GM19397 (cell line): ENCODE measurements at regions not wholly inside any gene's neighbourhood (a gene's known extent, or its start where the extent isn't known, plus 50 kb on each side); places are given as distances from the start of the nearest gene placed in this dataset.
"Not testable (repeated sequence)": the region's sequence is repeated elsewhere in the genome, so short reads cannot be mapped to it uniquely, and the experiment has no call there.

ENCODE experiments used
- ATAC-seq: cut with Tn5 transposase; IDR thresholded peaks from one replicate; pipeline ENCODE4 v1.9.1; 2021; ENCODE audit warnings: mild to moderate bottlenecking, moderate library complexity; ENCODE audit not compliant: unreplicated experiment

GRCh38 chr3:137111497-137111896, 153.7 kb downstream of the IL20RB start:
- ATAC-seq, result no peak

- no peak for ATAC-seq
These were observed 158.8 kb downstream of the IL20RB start for GRCh38 chr3:137116619-137117018.

- ATAC-seq, result no peak
These were observed 164.0 kb downstream of the IL20RB start for GRCh38 chr3:137121704-137122314.

- no peak for ATAC-seq
These were observed 173.3 kb downstream of the IL20RB start for GRCh38 chr3:137131081-137131480.

GRCh38 chr3:137134431-137134830, 176.6 kb downstream of the IL20RB start:
- ATAC-seq, result no peak

- ATAC-seq, result no peak
These were observed 190.6 kb downstream of the IL20RB start for GRCh38 chr3:137148406-137148805.

- no peak for ATAC-seq
These were observed 191.1 kb downstream of the IL20RB start for GRCh38 chr3:137148917-137149316.

- no peak for ATAC-seq
These were observed 193.0 kb downstream of the IL20RB start for GRCh38 chr3:137150825-137151224.

- not testable (repeated sequence) for ATAC-seq
These were observed 195.3 kb downstream of the IL20RB start for GRCh38 chr3:137153046-137153445.

- ATAC-seq, result no peak
These were observed 205.6 kb downstream of the IL20RB start for GRCh38 chr3:137163241-137163871.

- no peak for ATAC-seq
These were observed 206.2 kb downstream of the IL20RB start for GRCh38 chr3:137163958-137164357.

- no peak for ATAC-seq
These were observed 207.5 kb downstream of the IL20RB start for GRCh38 chr3:137165117-137165806.

GRCh38 chr3:137171834-137172603, 214.2 kb downstream of the IL20RB start:
- no peak for ATAC-seq

- ATAC-seq, result no peak
These were observed 214.9 kb downstream of the IL20RB start for GRCh38 chr3:137172728-137173127.

GRCh38 chr3:137174514-137174913, 216.7 kb downstream of the IL20RB start:
- no peak for ATAC-seq

- ATAC-seq, result no peak
These were observed 222.4 kb downstream of the IL20RB start for GRCh38 chr3:137180220-137180619.

GRCh38 chr3:137191133-137191923, 233.5 kb downstream of the IL20RB start:
- ATAC-seq, result no peak

- no peak for ATAC-seq
These were observed 234.2 kb downstream of the IL20RB start for GRCh38 chr3:137191951-137192350.

- no peak for ATAC-seq
These were observed 236.5 kb downstream of the IL20RB start for GRCh38 chr3:137194301-137194700.

GRCh38 chr3:137198374-137198773, 240.6 kb downstream of the IL20RB start:
- not testable (repeated sequence) for ATAC-seq

GRCh38 chr3:137199678-137200077, 241.9 kb downstream of the IL20RB start:
- no peak for ATAC-seq
